ENCODE measurements at regions not wholly inside any gene's neighbourhood (a gene's known extent, or its start where the extent isn't known, plus 50 kb on each side); places are given as distances from the start of the nearest gene placed in this dataset.

- Histone ChIP-seq H3K27ac (no peak overlapping the region), H3K4me3 (no peak overlapping the region), H3K9me3 (no peaks in the 10 kb centered on the region), H3K36me3 (no peaks in the 10 kb centered on the region), H3K27me3 (no peaks in the 10 kb centered on the region), H3K4me1 (no peaks in the 10 kb centered on the region)
- no peak for DNase-seq
- TF ChIP-seq POLR2A (IDR thresholded peaks at IDR 0.05): no peak
- TF ChIP-seq CTCF (IDR thresholded peaks at IDR 0.05): no peak
- intact Hi-C loops (cut with DNase I; ENCODE audit: low total_unique reads): no loop called here
These were observed 168.3 kb upstream of the SEMA6D start for GRCh38 chr15:47548986-47549385.

GRCh38 chr15:47551079-47551478, 166.2 kb upstream of the SEMA6D start:
- no peak for TF ChIP-seq CTCF (IDR thresholded peaks at IDR 0.05)
- no peak for TF ChIP-seq POLR2A (IDR thresholded peaks at IDR 0.05)
- DNase-seq: no peak
- Histone ChIP-seq H3K27me3 (no peaks in the 10 kb centered on the region), H3K27ac (no peak overlapping the region), H3K4me1 (no peaks in the 10 kb centered on the region), H3K9me3 (no peaks in the 10 kb centered on the region), H3K4me3 (no peak overlapping the region), H3K36me3 (no peaks in the 10 kb centered on the region)
- intact Hi-C loops (cut with DNase I; ENCODE audit: low total_unique reads): no loop called here

GRCh38 chr15:47551546-47551945, 165.8 kb upstream of the SEMA6D start:
- no peaks in the 10 kb centered on the region for H3K27me3 ChIP-seq
- intact Hi-C loops (cut with DNase I; ENCODE audit: low total_unique reads): no loop called here
- H3K4me1 ChIP-seq: no peaks in the 10 kb centered on the region
- no peak for DNase-seq
- no peak for TF ChIP-seq CTCF (IDR thresholded peaks at IDR 0.05)
- TF ChIP-seq POLR2A (IDR thresholded peaks at IDR 0.05): no peak
- H3K27ac ChIP-seq: no peak overlapping the region
- H3K4me3 ChIP-seq: no peak overlapping the region
- H3K9me3 ChIP-seq: no peaks in the 10 kb centered on the region
- H3K36me3 ChIP-seq: no peaks in the 10 kb centered on the region

- H3K9me3 ChIP-seq: no peaks in the 10 kb centered on the region
- TF ChIP-seq CTCF (IDR thresholded peaks at IDR 0.05) (no peak), POLR2A (IDR thresholded peaks at IDR 0.05) (no peak)
These were observed 164.2 kb upstream of the SEMA6D start for GRCh38 chr15:47552978-47553608.

GRCh38 chr15:47553947-47554346, 163.4 kb upstream of the SEMA6D start:
- intact Hi-C loops (cut with DNase I; ENCODE audit: low total_unique reads): no loop called here

More at GRCh38 chr15:47552978-47553608, 164.2 kb upstream of the SEMA6D start:
- no peak overlapping the region for H3K27ac ChIP-seq
- no peaks in the 10 kb centered on the region for H3K4me1 ChIP-seq
- H3K36me3 ChIP-seq: no peaks in the 10 kb centered on the region
- intact Hi-C loops (cut with DNase I; ENCODE audit: low total_unique reads): no loop called here
- DNase-seq: no peak
- no peaks in the 10 kb centered on the region for H3K27me3 ChIP-seq
- no peak overlapping the region for H3K4me3 ChIP-seq

More at GRCh38 chr15:47553947-47554346, 163.4 kb upstream of the SEMA6D start:
- H3K4me3 ChIP-seq: no peak overlapping the region
- TF ChIP-seq CTCF (IDR thresholded peaks at IDR 0.05): no peak
- TF ChIP-seq POLR2A (IDR thresholded peaks at IDR 0.05): no peak
- no peaks in the 10 kb centered on the region for H3K9me3 ChIP-seq
- DNase-seq: no peak
- no peaks in the 10 kb centered on the region for H3K36me3 ChIP-seq
- no peaks in the 10 kb centered on the region for H3K4me1 ChIP-seq
- no peak overlapping the region for H3K27ac ChIP-seq
- no peaks in the 10 kb centered on the region for H3K27me3 ChIP-seq

All from uterus (tissue), 3 donors.